ENCODE measurements at regions not wholly inside any gene's neighbourhood (a gene's known extent, or its start where the extent isn't known, plus 50 kb on each side); places are given as distances from the start of the nearest gene placed in this dataset.
A peak's percentile ranks its signal among the peaks of the same experiment; 100 is the strongest.

GRCh38 chrX:107526141-107526540 is 76.7 kb downstream of the FRMPD3 start:
- H3K27me3 ChIP-seq = no peaks in the 10 kb centered on the region
- H3K27ac ChIP-seq = no peak overlapping the region
- no peak for ATAC-seq
- no peaks in the 10 kb centered on the region for H3K4me1 ChIP-seq
- TF ChIP-seq CTCF (IDR thresholded peaks at IDR 0.05) = no peak
- TF ChIP-seq POLR2AphosphoS5 (IDR thresholded peaks at IDR 0.05) = no peak
- no peak for TF ChIP-seq POLR2A (IDR thresholded peaks at IDR 0.05)
- no peaks in the 10 kb centered on the region for H3K36me3 ChIP-seq
- no peaks in the 10 kb centered on the region for H3K9me3 ChIP-seq
- no peak overlapping the region for H3K4me3 ChIP-seq
- WGBS, 2 donors (ENCODE audit: low coverage in 1 of 2) = 60 to 100% methylated on average over 1 to 2 of the region's 3 CpGs

GRCh38 chrX:107530141-107530540 is 80.7 kb downstream of the FRMPD3 start:
- TF ChIP-seq EP300 (IDR thresholded peaks at IDR 0.05) (no peak), CTCF (IDR thresholded peaks at IDR 0.05) (no peak), POLR2A (IDR thresholded peaks at IDR 0.05) (no peak), POLR2AphosphoS5 (IDR thresholded peaks at IDR 0.05) (no peak)
- ATAC-seq = no peak

GRCh38 chrX:107537815-107538214 is 88.4 kb downstream of the FRMPD3 start:
- H3K27me3 ChIP-seq = no peaks in the 10 kb centered on the region
- no peaks in the 10 kb centered on the region for H3K36me3 ChIP-seq
- H3K9me3 ChIP-seq = no peaks in the 10 kb centered on the region
- no peak overlapping the region for H3K4me3 ChIP-seq
- no peaks in the 10 kb centered on the region for H3K4me1 ChIP-seq
- H3K27ac ChIP-seq = no peak overlapping the region
- TF ChIP-seq CTCF (IDR thresholded peaks at IDR 0.05) (peak in 1 of 4 experiments; percentile 24), POLR2AphosphoS5 (IDR thresholded peaks at IDR 0.05) (no peak), EP300 (IDR thresholded peaks at IDR 0.05) (no peak), POLR2A (IDR thresholded peaks at IDR 0.05) (no peak)
- 24% methylated on average over 5 of the region's 6 CpGs; no CpG with 5 or more reads in 1 of the 2 donors for WGBS, 2 donors (ENCODE audit: low coverage in 1 of 2)
- no peak for ATAC-seq

More at GRCh38 chrX:107530141-107530540, 80.7 kb downstream of the FRMPD3 start:
- no peak overlapping the region for H3K27ac ChIP-seq
- H3K4me1 ChIP-seq = no peaks in the 10 kb centered on the region
- H3K36me3 ChIP-seq = no peaks in the 10 kb centered on the region
- H3K27me3 ChIP-seq = no peaks in the 10 kb centered on the region
- 80% methylated on average over 2 of the region's 4 CpGs; no CpG with 5 or more reads in 1 of the 2 donors for WGBS, 2 donors (ENCODE audit: low coverage in 1 of 2)
- no peak overlapping the region for H3K4me3 ChIP-seq
- no peaks in the 10 kb centered on the region for H3K9me3 ChIP-seq

GRCh38 chrX:107541244-107541643 is 87.1 kb upstream of the PRPS1 start:
- Histone ChIP-seq H3K27me3 (no peaks in the 10 kb centered on the region), H3K4me1 (no peaks in the 10 kb centered on the region), H3K36me3 (no peaks in the 10 kb centered on the region), H3K9me3 (no peaks in the 10 kb centered on the region), H3K27ac (no peak overlapping the region), H3K4me3 (no peak overlapping the region)
- WGBS, 2 donors (ENCODE audit: low coverage in 1 of 2) = 86% methylated on average over 1 of the region's 1 CpG; no CpG with 5 or more reads in 1 of the 2 donors
- no peak for ATAC-seq
- TF ChIP-seq POLR2AphosphoS5 (IDR thresholded peaks at IDR 0.05) = no peak

GRCh38 chrX:107542040-107542439 is 86.3 kb upstream of the PRPS1 start:
- Histone ChIP-seq H3K4me1 (no peaks in the 10 kb centered on the region), H3K36me3 (no peaks in the 10 kb centered on the region), H3K4me3 (no peak overlapping the region), H3K27ac (no peak overlapping the region), H3K27me3 (no peaks in the 10 kb centered on the region), H3K9me3 (no peaks in the 10 kb centered on the region)
- TF ChIP-seq CTCF (IDR thresholded peaks at IDR 0.05) = no peak
- no peak for TF ChIP-seq POLR2AphosphoS5 (IDR thresholded peaks at IDR 0.05)
- TF ChIP-seq POLR2A (IDR thresholded peaks at IDR 0.05) = no peak
- no peak for TF ChIP-seq EP300 (IDR thresholded peaks at IDR 0.05)
- no peak for ATAC-seq
